COLO668 (cell line): ENCODE measurements at regions not wholly inside any gene's neighbourhood (a gene's known extent, or its start where the extent isn't known, plus 50 kb on each side); places are given as distances from the start of the nearest gene placed in this dataset.

Source experiments
- DNase-seq: peaks from one replicate; lab custom pipeline; 2025; ENCODE audit not compliant: unreplicated experiment; lab: John Stamatoyannopoulos, UW

GRCh38 chr2:180115269-180115668 is 108.2 kb upstream of the CWC22 start:
- DNase-seq = no peak

GRCh38 chr2:180111901-180112300 is 104.8 kb upstream of the CWC22 start:
- no peak for DNase-seq

- DNase-seq = no peak
These were observed 103.4 kb upstream of the CWC22 start for GRCh38 chr2:180110469-180110868.

DNA sequence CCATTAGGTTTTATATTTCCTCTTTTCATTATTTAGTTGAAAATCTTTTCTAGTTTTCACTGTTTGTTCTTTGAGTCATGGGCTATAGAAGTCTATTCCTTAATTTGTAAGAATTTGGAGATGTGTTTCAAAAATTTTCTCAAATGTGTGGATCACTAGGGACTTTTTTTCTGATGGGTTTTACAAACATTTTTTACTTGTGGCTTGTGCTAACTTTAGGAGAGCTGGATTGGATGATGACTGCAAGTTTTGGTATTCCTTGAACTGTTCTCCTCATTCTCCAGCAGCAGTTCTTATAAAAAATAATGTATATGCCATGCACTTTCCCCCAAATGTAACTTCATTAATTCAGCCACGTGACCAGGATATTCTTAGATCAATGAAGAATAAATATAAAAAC is 94.7 kb upstream of the CWC22 start:
- no peak for DNase-seq

GRCh38 chr2:180099308-180099707 is 92.2 kb upstream of the CWC22 start:
- DNase-seq = no peak

GRCh38 chr2:180085144-180085543 is 78.0 kb upstream of the CWC22 start:
- DNase-seq = no peak

- no peak for DNase-seq
These were observed 70.3 kb upstream of the CWC22 start for GRCh38 chr2:180077295-180077906.

DNA sequence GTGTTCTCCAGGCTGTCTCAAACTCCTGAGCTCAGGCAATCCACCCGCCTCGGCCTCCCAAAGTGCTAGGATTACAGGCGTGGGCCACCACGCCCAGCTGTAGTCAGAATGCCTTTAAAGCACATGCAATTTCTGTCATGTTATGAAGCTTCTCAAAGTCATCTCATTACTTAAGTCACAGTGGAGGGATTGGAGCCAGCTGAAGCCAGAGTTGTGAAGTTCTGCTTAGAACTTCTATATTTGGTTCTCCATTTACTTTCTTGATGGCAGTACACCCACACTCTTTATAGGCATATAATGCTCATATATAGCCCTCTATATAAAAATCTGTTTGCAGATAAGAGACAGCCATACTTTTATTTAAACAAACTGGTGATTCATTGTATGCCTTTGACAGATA is 68.8 kb upstream of the CWC22 start:
- DNase-seq = no peak

DNA sequence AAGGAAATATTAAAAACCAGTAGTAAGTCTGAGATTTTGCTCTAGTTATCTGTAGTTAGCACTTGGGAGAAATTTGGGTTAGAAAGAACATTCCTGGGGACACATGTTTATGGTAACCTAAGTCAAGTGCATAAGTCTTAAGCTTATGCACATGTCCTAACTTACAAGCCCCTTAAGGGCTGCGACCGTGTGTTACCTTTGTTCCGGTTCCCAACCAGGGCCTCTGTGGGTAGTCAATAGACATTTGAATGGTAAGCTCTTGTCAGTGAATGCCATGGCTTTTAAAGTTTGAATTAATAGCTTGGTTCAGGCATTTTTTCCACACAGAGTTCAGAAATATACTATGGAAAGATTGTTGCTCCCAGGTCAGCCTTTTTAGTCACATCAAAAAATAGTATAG is 64.7 kb upstream of the CWC22 start:
- DNase-seq = no peak

DNA sequence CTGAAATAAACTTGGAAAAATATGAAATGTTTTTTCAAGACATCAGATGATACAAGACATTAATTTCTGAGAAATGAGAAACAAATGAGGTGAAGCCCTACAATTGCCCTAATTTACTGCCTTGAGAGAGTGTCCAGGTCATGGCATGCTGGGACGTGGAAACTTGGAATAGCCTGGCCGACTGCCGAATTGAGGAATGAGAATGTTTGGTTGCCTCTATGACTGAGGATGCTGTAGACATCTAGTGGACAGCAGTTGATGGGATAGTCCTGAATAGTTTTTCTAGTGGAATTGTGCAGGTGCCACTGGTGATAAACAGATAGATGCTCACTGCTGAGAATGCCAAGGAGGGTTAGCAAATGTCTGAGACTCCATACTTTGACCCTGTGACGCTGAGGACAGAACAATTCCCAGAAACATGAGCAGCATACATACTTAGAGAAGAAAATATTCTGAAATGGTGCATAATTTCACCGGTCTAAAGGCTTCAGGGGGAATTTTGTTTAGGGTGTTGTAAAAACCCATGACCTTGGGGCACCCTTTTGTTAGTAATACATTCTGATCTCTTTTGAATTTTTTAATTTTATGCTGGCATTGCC is 56.5 kb upstream of the CWC22 start:
- no peak for DNase-seq

DNA sequence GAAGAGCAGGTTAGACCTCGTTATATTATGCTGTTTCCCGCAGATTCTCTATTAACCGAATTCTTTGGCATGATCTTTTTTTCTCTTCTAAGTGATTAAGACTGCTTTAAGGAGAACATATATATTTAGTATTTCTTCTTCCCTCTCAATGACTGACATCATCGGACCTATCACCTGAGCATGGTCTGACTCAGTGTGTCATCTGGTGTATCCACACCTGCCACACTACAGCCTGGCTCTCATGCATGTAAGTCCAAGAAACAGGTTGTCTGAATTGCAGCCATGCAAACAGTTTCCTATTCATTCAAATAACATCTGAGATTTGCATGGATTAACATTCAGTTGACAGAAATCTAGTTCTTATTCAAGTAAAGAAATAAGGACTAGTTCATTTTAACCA is 55.1 kb upstream of the CWC22 start:
- DNase-seq = no peak

DNA sequence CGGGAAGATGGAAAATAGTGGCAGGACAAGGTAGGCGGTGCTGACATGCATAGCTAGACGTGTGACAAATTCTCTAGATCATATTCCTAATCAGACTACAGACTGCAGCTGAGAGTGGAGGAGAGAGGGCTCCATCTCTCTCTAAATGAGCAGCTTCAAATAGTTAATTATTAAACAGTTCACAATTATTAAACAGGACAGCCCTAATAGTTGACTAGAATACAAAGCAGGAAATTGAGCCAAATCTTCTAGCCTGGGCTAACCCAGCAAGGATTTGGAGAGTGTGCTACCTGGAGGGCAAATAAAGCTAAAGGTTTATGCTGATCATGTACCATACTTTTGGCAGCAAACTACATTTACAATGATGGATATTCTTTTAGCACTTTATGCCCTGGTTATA is 54.4 kb upstream of the CWC22 start:
- no peak for DNase-seq

GRCh38 chr2:180061085-180061484 is 54.0 kb upstream of the CWC22 start:
- no peak for DNase-seq

GRCh38 chr2:180058993-180059392 is 51.9 kb upstream of the CWC22 start:
- no peak for DNase-seq

DNA sequence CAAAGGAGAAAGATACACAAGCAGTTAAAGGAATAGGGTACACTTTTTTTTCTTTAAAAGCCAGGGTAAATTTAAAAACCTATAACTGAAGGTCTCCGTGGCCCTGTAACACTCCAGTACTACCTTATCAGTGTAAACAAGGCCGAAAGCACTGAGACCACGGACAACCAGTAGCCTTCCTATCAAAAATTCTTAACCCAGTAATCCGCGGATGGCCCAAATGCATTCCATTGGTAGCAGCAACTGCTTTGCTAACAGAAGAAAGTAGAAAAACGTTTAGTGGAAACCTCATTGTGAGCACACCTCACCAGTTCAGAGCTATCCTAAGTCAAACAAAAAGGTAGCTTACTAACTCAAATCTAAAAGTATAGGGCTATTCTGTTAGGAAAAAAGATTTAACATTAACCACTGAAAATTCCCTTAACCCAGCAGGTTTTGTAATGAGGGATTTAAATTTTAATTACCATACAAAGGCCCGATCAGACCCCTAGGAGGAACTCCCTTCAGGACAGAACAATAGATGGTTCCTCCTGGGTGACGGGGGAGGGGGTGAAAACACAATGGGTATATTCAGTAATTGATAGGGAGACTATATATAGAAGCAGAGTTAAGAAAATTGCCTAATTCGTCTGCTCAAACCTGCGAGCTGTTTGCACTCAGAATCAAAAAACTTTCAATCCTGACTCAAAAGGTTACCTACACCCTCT is 50.8 kb upstream of the CWC22 start:
- DNase-seq = no peak
